Cardiac muscle cell (in vitro differentiated cells and primary cell): ENCODE measurements at regions not wholly inside any gene's neighbourhood (a gene's known extent, or its start where the extent isn't known, plus 50 kb on each side); places are given as distances from the start of the nearest gene placed in this dataset.

Experiments
- DNase-seq, 2 donors: peaks; one replicate each; pipeline versions ENCODE4 v3.0.0 to v3.0.0-alpha.2; 2010 to 2017; ENCODE audit warnings: low read depth in 1 of 2, low spot score in 1 of 2
- H3K27ac ChIP-seq: fragments of 200-600 bp; sonication (generic); 2 replicates; pipeline ENCODE4 v1.5.1; 2016
- H3K27me3 ChIP-seq: fragments of 200-600 bp; sonication (generic); 2 replicates; pipeline ENCODE4 v1.6.0; 2016; ENCODE audit warnings: control low read depth
- H3K36me3 ChIP-seq: fragments of 200-600 bp; sonication (generic); 2 replicates; pipeline ENCODE4 v1.5.1; 2016; ENCODE audit warnings: control low read depth
- H3K4me1 ChIP-seq: fragments of 200-600 bp; sonication (generic); 2 replicates; pipeline ENCODE4 v1.8.1; 2017; ENCODE audit warnings: low read depth, mild to moderate bottlenecking, mixed run types
- H3K4me3 ChIP-seq: fragments of 200-600 bp; sonication (generic); 2 replicates; pipeline ENCODE4 v1.5.1; 2016; ENCODE audit warnings: mild to moderate bottlenecking
- H3K9me3 ChIP-seq: fragments of 200-600 bp; sonication (generic); 2 replicates; pipeline ENCODE4 v1.5.1; 2017; ENCODE audit warnings: low read depth, mild to moderate bottlenecking, control low read depth
- CTCF ChIP-seq: IDR thresholded peaks from 2 replicates; pipeline ENCODE4 v1.5.1; 2012; ENCODE audit warnings: low read depth, mild to moderate bottlenecking, low read length

- Histone ChIP-seq H3K4me1 (no peaks in the 10 kb centered on the region), H3K9me3 (no peaks in the 10 kb centered on the region), H3K27ac (no peak overlapping the region), H3K27me3 (no peaks in the 10 kb centered on the region), H3K36me3 (no peaks in the 10 kb centered on the region), H3K4me3 (no peak overlapping the region)
- TF ChIP-seq CTCF = peak; percentile 26
- DNase-seq = peak in 1 of 2 donors; percentile 79
Observed at GRCh38 chr2:196239622-196240587, 68.5 kb upstream of the STK17B start.

- Histone ChIP-seq H3K27me3 (no peaks in the 10 kb centered on the region), H3K4me1 (no peaks in the 10 kb centered on the region), H3K9me3 (no peaks in the 10 kb centered on the region), H3K27ac (no peak overlapping the region), H3K4me3 (no peak overlapping the region), H3K36me3 (no peaks in the 10 kb centered on the region)
- DNase-seq = no peak
- no peak for TF ChIP-seq CTCF
Observed at GRCh38 chr2:196241175-196241574, 69.8 kb upstream of the STK17B start.

GRCh38 chr2:196242131-196242620 is 70.8 kb upstream of the STK17B start:
- peak in 1 of 2 donors; percentile 25 for DNase-seq
- Histone ChIP-seq H3K36me3 (no peaks in the 10 kb centered on the region), H3K9me3 (no peaks in the 10 kb centered on the region), H3K4me1 (no peaks in the 10 kb centered on the region), H3K27me3 (no peaks in the 10 kb centered on the region), H3K27ac (no peak overlapping the region), H3K4me3 (no peak overlapping the region)
- no peak for TF ChIP-seq CTCF

- Histone ChIP-seq H3K9me3 (no peaks in the 10 kb centered on the region), H3K4me1 (no peaks in the 10 kb centered on the region), H3K27ac (no peak overlapping the region), H3K4me3 (no peak overlapping the region), H3K27me3 (no peaks in the 10 kb centered on the region), H3K36me3 (no peaks in the 10 kb centered on the region)
- DNase-seq = no peak
- TF ChIP-seq CTCF = no peak
Observed at GRCh38 chr2:196244516-196244915, 73.1 kb upstream of the STK17B start.

- no peak overlapping the region for H3K27ac ChIP-seq
- no peaks in the 10 kb centered on the region for H3K36me3 ChIP-seq
- TF ChIP-seq CTCF = no peak
- no peaks in the 10 kb centered on the region for H3K9me3 ChIP-seq
- H3K27me3 ChIP-seq = no peaks in the 10 kb centered on the region
- DNase-seq = peak in 1 of 2 donors; percentile 24
- no peak overlapping the region for H3K4me3 ChIP-seq
- no peaks in the 10 kb centered on the region for H3K4me1 ChIP-seq
Observed at GRCh38 chr2:196244966-196245365, 73.6 kb upstream of the STK17B start.
